Neuronal stem cell (in vitro differentiated cells): ENCODE measurements at regions not wholly inside any gene's neighbourhood (a gene's known extent, or its start where the extent isn't known, plus 50 kb on each side); places are given as distances from the start of the nearest gene placed in this dataset.

ENCODE experiments used
- DNase-seq: peaks from one replicate; pipeline ENCODE4 v3.0.0-alpha.2; 2013; ENCODE audit warnings: low spot score
- H2AFZ ChIP-seq: one replicate; pipeline ENCODE4 v1.6.1; 2013; ENCODE audit warnings: mild to moderate bottlenecking, low read length, inconsistent platforms
- H2AK5ac ChIP-seq: 2 replicates; pipeline ENCODE4 v1.6.1; 2013; ENCODE audit warnings: low read depth, mild to moderate bottlenecking, inconsistent platforms, low read length, moderate library complexity, mixed read lengths
- H2BK120ac ChIP-seq: 2 replicates; pipeline ENCODE4 v1.6.1; 2013; ENCODE audit warnings: low read depth, mild to moderate bottlenecking, inconsistent platforms, low read length, moderate library complexity, mixed read lengths
- H2BK12ac ChIP-seq: one replicate; pipeline ENCODE4 v1.6.1; 2013; ENCODE audit warnings: low read length, inconsistent platforms
- H2BK15ac ChIP-seq: 2 replicates; pipeline ENCODE4 v1.6.1; 2013; ENCODE audit warnings: mild to moderate bottlenecking, low read length, inconsistent platforms, mixed read lengths
- H2BK5ac ChIP-seq: one replicate; pipeline ENCODE4 v1.6.1; 2013; ENCODE audit warnings: inconsistent platforms, mild to moderate bottlenecking, low read length, moderate library complexity
- H3K14ac ChIP-seq: one replicate; pipeline ENCODE4 v1.6.1; 2013; ENCODE audit warnings: low read length, inconsistent platforms
- H3K18ac ChIP-seq: 2 replicates; pipeline ENCODE4 v1.6.1; 2013; ENCODE audit warnings: low read length, inconsistent platforms
- H3K23ac ChIP-seq: 2 replicates; pipeline ENCODE4 v1.6.1; 2013; ENCODE audit warnings: low read depth, mild to moderate bottlenecking, mixed read lengths, low read length, inconsistent platforms; ENCODE audit not compliant: poor library complexity
- H3K27ac ChIP-seq: replicated peaks from 3 replicates; pipeline ENCODE4 v1.5.1; 2013; ENCODE audit warnings: low read length, inconsistent platforms
- H3K27me3 ChIP-seq, 3 experiments: 2 replicates each; pipeline ENCODE4 v1.6.1; 2013; ENCODE audit warnings: low read length in 3 of 3, mild to moderate bottlenecking in 2 of 3, inconsistent platforms in 1 of 3, low read depth in 1 of 3, mixed read lengths in 1 of 3, moderate library complexity in 1 of 3; ENCODE audit not compliant: control insufficient read depth in 3 of 3, insufficient read depth in 3 of 3
- H3K36me3 ChIP-seq, 2 donors: replicated peaks in 1 of 2; 2 replicates each; pipeline ENCODE4 v1.6.1; 2013; ENCODE audit warnings: low read length in 2 of 2; ENCODE audit not compliant: control insufficient read depth in 2 of 2, insufficient read depth in 2 of 2
- H3K4ac ChIP-seq: 2 replicates; pipeline ENCODE4 v1.6.1; 2013; ENCODE audit warnings: inconsistent platforms, mild to moderate bottlenecking, low read length, moderate library complexity
- H3K4me1 ChIP-seq, 2 donors: 1 replicate in 1 of 2; 2 replicates in 1 of 2; pipeline ENCODE4 v1.6.1; 2013; ENCODE audit warnings: low read length in 2 of 2, low read depth in 1 of 2; ENCODE audit not compliant: control insufficient read depth in 2 of 2, insufficient read depth in 1 of 2
- H3K4me2 ChIP-seq: one replicate; pipeline ENCODE4 v1.6.1; 2013; ENCODE audit warnings: mild to moderate bottlenecking, low read length, inconsistent platforms; ENCODE audit not compliant: insufficient read depth, poor library complexity, severe bottlenecking
- H3K4me3 ChIP-seq, 2 donors: 2 replicates each; pipeline ENCODE4 v1.5.1; 2013; ENCODE audit warnings: low read length in 2 of 2, mild to moderate bottlenecking in 2 of 2, inconsistent platforms in 1 of 2, moderate library complexity in 1 of 2
- H3K79me1 ChIP-seq: one replicate; pipeline ENCODE4 v1.6.1; 2013; ENCODE audit warnings: low read depth, mild to moderate bottlenecking, inconsistent platforms, low read length, moderate library complexity
- H3K9ac ChIP-seq: one replicate; pipeline ENCODE4 v1.6.1; 2013; ENCODE audit warnings: mild to moderate bottlenecking, low read depth, low read length, inconsistent platforms; ENCODE audit not compliant: poor library complexity
- H3K9me3 ChIP-seq, 2 donors: replicated peaks in 1 of 2; 2 replicates each; pipeline versions ENCODE3 to v1.6.1; 2013; ENCODE audit warnings: low read length in 2 of 2, mild to moderate bottlenecking in 2 of 2, inconsistent platforms in 1 of 2, low read depth in 1 of 2, mixed read lengths in 1 of 2, moderate library complexity in 1 of 2; ENCODE audit not compliant: control insufficient read depth in 2 of 2, insufficient read depth in 1 of 2
- H4K8ac ChIP-seq: one replicate; pipeline ENCODE4 v1.6.1; 2013; ENCODE audit warnings: low read depth, mild to moderate bottlenecking, inconsistent platforms, low read length, moderate library complexity
- H4K91ac ChIP-seq: one replicate; pipeline ENCODE4 v1.6.1; 2013; ENCODE audit warnings: low read length, low read depth, mild to moderate bottlenecking, inconsistent platforms; ENCODE audit not compliant: poor library complexity
- WGBS, 2 donors: extraction: QIAGEN DNeasy Blood & Tissue Kit; methylation state at CpG; one replicate each; pipeline ENCODE4 v1.1.7; 2013; ENCODE audit warnings: missing lambda C conversion rate in 2 of 2, mixed read lengths in 1 of 2; ENCODE audit not compliant: insufficient read length in 2 of 2, insufficient replicate concordance in 1 of 2; ENCODE audit errors: extremely low coverage in 2 of 2; 5-methylcytosine and 5-hydroxymethylcytosine counted together

DNA sequence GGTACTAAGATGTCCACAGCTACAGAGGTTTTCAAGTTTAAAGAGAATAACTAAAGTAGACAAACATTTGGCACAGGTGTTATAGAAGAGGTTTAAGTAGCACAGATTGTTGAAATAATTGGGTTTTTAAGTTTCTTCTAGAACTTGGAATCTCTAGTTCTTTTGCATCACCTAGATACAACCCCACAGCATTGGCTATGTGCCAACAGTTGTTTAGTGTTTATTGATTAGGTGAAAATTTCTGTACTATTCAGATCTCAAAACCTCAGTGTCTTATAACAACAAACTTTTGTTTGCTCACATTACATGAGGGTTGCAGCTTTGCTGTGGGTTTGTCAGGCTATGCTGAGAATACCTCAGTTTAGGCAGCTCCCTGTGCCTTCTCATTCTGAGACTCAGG lies 162.5 kb downstream of the TBX15 start:
- Histone ChIP-seq H3K18ac (no peak overlapping the region), H3K4me2 (no peak overlapping the region), H4K8ac (no peak overlapping the region), H3K4me1 (no peaks in the 10 kb centered on the region), H3K79me1 (no peaks in the 10 kb centered on the region), H4K91ac (no peak overlapping the region), H3K14ac (no peak overlapping the region), H3K27me3 (no peaks in the 10 kb centered on the region), H2BK5ac (no peak overlapping the region), H2BK120ac (no peak overlapping the region), H2BK15ac (no peak overlapping the region), H3K4ac (no peak overlapping the region), H3K23ac (no peak overlapping the region), H2BK12ac (no peak overlapping the region), H2AFZ (no peak overlapping the region), H3K27ac (no peak overlapping the region), H3K4me3 (no peak overlapping the region), H3K9ac (no peak overlapping the region), H3K36me3 (no peaks in the 10 kb centered on the region), H3K9me3 (no peaks in the 10 kb centered on the region), H2AK5ac (no peak overlapping the region)
- DNase-seq: no peak

DNA sequence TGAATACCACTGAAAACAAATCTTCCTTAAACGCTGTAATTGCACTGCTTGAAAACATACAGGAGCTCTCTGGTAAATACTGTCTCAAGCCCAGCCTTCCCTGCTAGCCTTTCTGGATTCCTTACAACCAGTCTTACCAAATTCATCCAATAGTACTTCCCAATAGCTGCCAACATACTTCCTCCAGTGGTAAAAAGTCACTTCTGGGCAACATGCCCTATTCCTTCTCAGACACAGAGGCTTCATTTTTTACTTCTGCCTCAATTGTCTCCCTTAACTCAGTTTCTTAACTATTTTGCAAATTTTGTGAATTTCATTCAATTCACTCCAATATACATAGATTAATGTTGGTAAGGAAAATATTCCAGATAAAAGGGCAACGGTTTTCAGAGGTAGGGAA lies 166.3 kb downstream of the TBX15 start:
- no peak overlapping the region for H2BK12ac ChIP-seq
- H2AK5ac ChIP-seq: no peak overlapping the region
- no peaks in the 10 kb centered on the region for H3K4me1 ChIP-seq
- no peaks in the 10 kb centered on the region for H3K36me3 ChIP-seq
- no peak overlapping the region for H3K18ac ChIP-seq
- no peak overlapping the region for H4K8ac ChIP-seq
- no peak overlapping the region for H2BK5ac ChIP-seq
- H3K4ac ChIP-seq: no peak overlapping the region
- H3K79me1 ChIP-seq: no peaks in the 10 kb centered on the region
- no peak overlapping the region for H3K4me2 ChIP-seq
- H2BK120ac ChIP-seq: no peak overlapping the region
- no peak overlapping the region for H4K91ac ChIP-seq
- H3K14ac ChIP-seq: no peak overlapping the region
- DNase-seq: no peak
- WGBS, 2 donors: no CpG with 5 or more reads among the region's 2 CpGs
- H3K4me3 ChIP-seq: no peak overlapping the region
- no peaks in the 10 kb centered on the region for H3K27me3 ChIP-seq
- H2BK15ac ChIP-seq: no peak overlapping the region
- no peaks in the 10 kb centered on the region for H3K9me3 ChIP-seq
- no peak overlapping the region for H3K27ac ChIP-seq
- no peak overlapping the region for H2AFZ ChIP-seq
- no peak overlapping the region for H3K9ac ChIP-seq
- no peak overlapping the region for H3K23ac ChIP-seq

DNA sequence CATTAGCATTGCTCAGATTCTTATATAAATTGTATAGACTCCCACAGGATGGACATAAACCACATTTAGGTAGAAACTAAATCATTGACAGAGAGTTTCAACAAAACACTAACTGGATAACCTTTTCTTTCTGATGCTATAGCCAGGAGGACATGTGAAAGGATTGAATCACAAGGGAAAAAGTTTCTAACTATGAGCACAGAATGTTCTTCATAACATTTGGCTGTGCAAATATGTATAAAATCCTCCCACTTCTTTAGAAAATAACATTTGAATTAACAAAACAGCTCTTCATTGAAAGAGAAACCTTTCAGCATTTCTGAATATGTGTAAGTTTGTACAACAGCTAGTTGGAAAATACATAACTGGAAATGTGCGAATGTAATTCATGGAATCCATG lies 167.3 kb downstream of the TBX15 start:
- Histone ChIP-seq H3K27me3 (no peaks in the 10 kb centered on the region), H3K18ac (no peak overlapping the region), H2BK5ac (no peak overlapping the region), H3K9me3 (no peaks in the 10 kb centered on the region), H2AFZ (no peak overlapping the region), H3K4ac (no peak overlapping the region), H2AK5ac (no peak overlapping the region), H3K79me1 (no peaks in the 10 kb centered on the region), H3K4me2 (no peak overlapping the region), H4K8ac (no peak overlapping the region), H3K4me3 (no peak overlapping the region), H3K23ac (no peak overlapping the region), H3K27ac (no peak overlapping the region), H3K14ac (no peak overlapping the region), H2BK12ac (no peak overlapping the region), H3K36me3 (no peaks in the 10 kb centered on the region), H3K4me1 (no peaks in the 10 kb centered on the region), H2BK15ac (no peak overlapping the region), H3K9ac (no peak overlapping the region), H2BK120ac (no peak overlapping the region), H4K91ac (no peak overlapping the region)
- no CpG with 5 or more reads among the region's 1 CpG for WGBS, 2 donors
- no peak for DNase-seq

DNA sequence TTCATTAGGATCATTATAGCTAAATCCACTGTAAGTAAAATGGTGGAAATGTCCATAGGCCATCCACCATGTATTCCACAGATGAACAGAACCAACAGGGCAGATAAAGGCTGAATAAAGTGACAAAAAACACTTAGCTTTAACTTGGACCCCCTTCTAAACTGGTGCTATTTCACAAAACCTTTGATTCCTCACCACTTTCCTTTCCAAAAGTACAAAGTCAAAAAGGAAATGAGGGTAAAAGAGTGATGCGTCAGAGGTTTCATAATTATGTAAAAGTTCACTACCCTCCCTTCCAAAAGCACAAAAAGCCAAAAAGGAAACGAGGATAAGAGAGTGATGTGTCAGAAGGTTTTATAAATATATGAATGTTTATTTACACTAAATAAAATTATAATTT lies 172.2 kb downstream of the TBX15 start:
- Histone ChIP-seq H2BK120ac (no peak overlapping the region), H2AFZ (no peak overlapping the region), H3K9ac (no peak overlapping the region), H3K23ac (no peak overlapping the region), H2AK5ac (no peak overlapping the region), H2BK15ac (no peak overlapping the region), H4K91ac (no peak overlapping the region), H3K36me3 (no peaks in the 10 kb centered on the region), H4K8ac (no peak overlapping the region), H3K9me3 (no peaks in the 10 kb centered on the region), H3K4me3 (no peak overlapping the region), H3K4me2 (no peak overlapping the region), H2BK5ac (no peak overlapping the region), H2BK12ac (no peak overlapping the region), H3K27me3 (no peaks in the 10 kb centered on the region), H3K18ac (no peak overlapping the region), H3K27ac (no peak overlapping the region), H3K79me1 (no peaks in the 10 kb centered on the region), H3K4ac (no peak overlapping the region), H3K14ac (no peak overlapping the region), H3K4me1 (no peaks in the 10 kb centered on the region)
- no CpG with 5 or more reads among the region's 2 CpGs for WGBS, 2 donors
- no peak for DNase-seq
